OCI-LY3 (cell line): ENCODE measurements at regions not wholly inside any gene's neighbourhood (a gene's known extent, or its start where the extent isn't known, plus 50 kb on each side); places are given as distances from the start of the nearest gene placed in this dataset.

Source experiments
- H2AFZ ChIP-seq: fragments of 200-600, 300-600 bp; shearing (Covaris generic); 2 replicates; pipeline ENCODE4 v1.6.0; 2014; ENCODE audit warnings: antibody characterized with exemption, low read depth, low read length
- H3K27ac ChIP-seq: fragments of 200-600, 300-600 bp; sonication (generic); 2 replicates; pipeline ENCODE4 v1.5.1; 2014; ENCODE audit warnings: mild to moderate bottlenecking, low read length, moderate library complexity, mixed read lengths
- H3K27me3 ChIP-seq: fragments of 200-600, 300-600 bp; sonication (generic); 2 replicates; pipeline ENCODE4 v1.6.1; 2014; ENCODE audit warnings: low read depth, low read length, mixed read lengths
- H3K36me3 ChIP-seq: fragments of 200-600, 300-600 bp; sonication (generic); replicated peaks from 2 replicates; pipeline ENCODE3; 2014; ENCODE audit warnings: low read depth, low read length, mixed read lengths
- H3K4me1 ChIP-seq: fragments of 300-600, 200-600 bp; sonication (generic); 2 replicates; pipeline ENCODE4 v1.6.1; 2014; ENCODE audit warnings: low read length, mixed read lengths
- H3K4me2 ChIP-seq: fragments of 200-600, 300-600 bp; sonication (generic); 2 replicates; pipeline ENCODE4 v1.6.1; 2014; ENCODE audit warnings: low read length, mixed read lengths
- H3K4me3 ChIP-seq: fragments of 300-600, 200-600 bp; sonication (generic); 2 replicates; pipeline ENCODE4 v1.5.1; 2014; ENCODE audit warnings: antibody characterized with exemption, mild to moderate bottlenecking, low read length, moderate library complexity
- H3K79me2 ChIP-seq: fragments of 300-600, 200-600 bp; shearing (Covaris generic); 2 replicates; pipeline ENCODE4 v1.6.1; 2014; ENCODE audit warnings: mild to moderate bottlenecking, low read length, mixed read lengths
- H3K9ac ChIP-seq: fragments of 300-600, 200-600 bp; shearing (Covaris generic); 2 replicates; pipeline ENCODE4 v1.6.0; 2014; ENCODE audit warnings: mild to moderate bottlenecking, low read length, moderate library complexity
- H3K9me3 ChIP-seq: fragments of 200-600, 300-600 bp; shearing (Covaris generic); 2 replicates; pipeline ENCODE4 v1.6.1; 2014; ENCODE audit warnings: low read length, mixed read lengths; ENCODE audit not compliant: insufficient read depth
- H4K20me1 ChIP-seq: fragments of 200-600, 300-600 bp; sonication (generic); 2 replicates; pipeline ENCODE4 v1.6.1; 2016; ENCODE audit warnings: low read length, mixed read lengths; ENCODE audit not compliant: insufficient read depth
- EZH2phosphoT487 ChIP-seq: fragments of 200-600 bp; shearing (Covaris generic); IDR thresholded peaks from 2 replicates; pipeline ENCODE4 v1.6.1; 2018; ENCODE audit warnings: antibody characterized with exemption, mixed run types, low read depth
- TF ChIP-seq, protein P1 (sequence below): fragments of 200-600, 300-600 bp; sonication (generic); IDR thresholded peaks from 2 replicates; pipeline ENCODE4 v1.5.1; 2014; ENCODE audit warnings: antibody characterized with exemption, low read length, low read depth

DNA sequence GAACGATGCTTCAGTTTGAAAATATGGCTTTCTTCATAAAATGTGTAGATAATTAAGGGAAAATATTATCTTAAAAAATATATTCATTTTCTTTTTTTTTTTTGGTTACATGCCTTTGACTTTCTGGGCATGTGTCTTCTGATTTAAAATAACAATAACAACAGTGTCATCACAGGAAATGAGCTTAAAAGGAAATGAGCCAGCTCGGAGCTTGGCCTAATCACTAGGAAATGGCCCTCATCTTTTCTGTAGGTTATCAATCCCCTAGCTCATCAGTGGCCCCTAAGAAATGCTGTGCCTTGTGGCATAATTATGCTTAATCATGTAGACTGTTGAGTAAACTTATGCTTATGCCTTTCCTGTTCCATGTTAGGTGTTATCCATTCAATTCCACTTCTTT lies 141.8 kb upstream of the FHL2 start:
- no peak overlapping the region for H3K27ac ChIP-seq
- H3K4me2 ChIP-seq: no peak overlapping the region
- H4K20me1 ChIP-seq: no peaks in the 10 kb centered on the region
- H2AFZ ChIP-seq: no peak overlapping the region
- H3K4me1 ChIP-seq: no peaks in the 10 kb centered on the region
- H3K9ac ChIP-seq: no peak overlapping the region
- peaks cover 9% of the 10 kb centered on the region; the same call in 1 of the 2 replicates for H3K27me3 ChIP-seq
- no peaks in the 10 kb centered on the region for H3K9me3 ChIP-seq
- TF ChIP-seq EZH2phosphoT487: no peak
- TF ChIP-seq, protein P1, sequence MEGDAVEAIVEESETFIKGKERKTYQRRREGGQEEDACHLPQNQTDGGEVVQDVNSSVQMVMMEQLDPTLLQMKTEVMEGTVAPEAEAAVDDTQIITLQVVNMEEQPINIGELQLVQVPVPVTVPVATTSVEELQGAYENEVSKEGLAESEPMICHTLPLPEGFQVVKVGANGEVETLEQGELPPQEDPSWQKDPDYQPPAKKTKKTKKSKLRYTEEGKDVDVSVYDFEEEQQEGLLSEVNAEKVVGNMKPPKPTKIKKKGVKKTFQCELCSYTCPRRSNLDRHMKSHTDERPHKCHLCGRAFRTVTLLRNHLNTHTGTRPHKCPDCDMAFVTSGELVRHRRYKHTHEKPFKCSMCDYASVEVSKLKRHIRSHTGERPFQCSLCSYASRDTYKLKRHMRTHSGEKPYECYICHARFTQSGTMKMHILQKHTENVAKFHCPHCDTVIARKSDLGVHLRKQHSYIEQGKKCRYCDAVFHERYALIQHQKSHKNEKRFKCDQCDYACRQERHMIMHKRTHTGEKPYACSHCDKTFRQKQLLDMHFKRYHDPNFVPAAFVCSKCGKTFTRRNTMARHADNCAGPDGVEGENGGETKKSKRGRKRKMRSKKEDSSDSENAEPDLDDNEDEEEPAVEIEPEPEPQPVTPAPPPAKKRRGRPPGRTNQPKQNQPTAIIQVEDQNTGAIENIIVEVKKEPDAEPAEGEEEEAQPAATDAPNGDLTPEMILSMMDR: no peak
- no peak overlapping the region for H3K4me3 ChIP-seq
- no peaks in the 10 kb centered on the region for H3K36me3 ChIP-seq
- no peaks in the 10 kb centered on the region for H3K79me2 ChIP-seq

DNA sequence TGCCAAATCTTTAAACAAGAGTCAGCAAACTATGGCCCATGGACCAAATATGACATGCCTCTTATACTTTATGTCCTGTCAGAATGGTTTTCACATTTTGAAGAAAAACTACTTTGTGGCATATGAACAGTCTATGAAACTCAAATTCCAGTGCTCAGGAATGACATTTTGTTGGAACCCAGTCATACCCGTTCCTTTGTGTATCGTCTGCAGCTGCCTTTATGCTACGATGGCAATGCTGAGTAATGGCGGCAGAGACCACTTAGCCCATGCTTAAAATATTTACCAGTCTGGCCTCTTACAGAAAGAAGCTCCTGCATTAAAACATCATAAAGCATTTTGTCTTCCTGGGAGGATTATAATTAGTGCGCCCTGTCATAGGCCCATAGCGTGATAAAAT lies 140.5 kb upstream of the FHL2 start:
- Histone ChIP-seq H3K4me2 (no peak overlapping the region), H3K4me3 (no peak overlapping the region), H3K4me1 (no peaks in the 10 kb centered on the region), H3K36me3 (no peaks in the 10 kb centered on the region), H2AFZ (no peak overlapping the region), H3K79me2 (no peaks in the 10 kb centered on the region), H3K27ac (no peak overlapping the region), H4K20me1 (no peaks in the 10 kb centered on the region), H3K27me3 (peaks cover 9% of the 10 kb centered on the region; the same call in 1 of the 2 replicates), H3K9ac (no peak overlapping the region), H3K9me3 (no peaks in the 10 kb centered on the region)
- TF ChIP-seq, protein P1: no peak
- TF ChIP-seq EZH2phosphoT487: no peak

DNA sequence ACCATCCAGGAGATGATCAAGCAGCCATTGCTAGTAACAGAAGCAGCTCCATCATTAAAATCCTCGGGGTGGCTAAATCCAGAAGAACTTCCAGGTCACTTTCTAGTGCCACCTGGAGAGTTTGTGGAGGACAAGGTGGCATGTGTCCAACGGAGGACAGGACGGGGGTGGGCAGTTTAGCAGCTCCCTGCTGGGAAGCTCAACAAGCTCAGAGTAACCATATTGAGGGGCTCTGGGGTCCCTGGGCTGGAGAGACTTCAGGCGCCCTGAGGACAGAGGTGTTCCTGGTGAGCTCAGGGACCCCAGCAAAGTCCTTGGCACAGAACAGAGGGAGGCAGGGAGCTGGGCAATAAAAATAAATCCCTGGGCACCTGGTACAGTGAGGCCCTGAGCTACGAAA lies 140.0 kb upstream of the FHL2 start:
- H3K4me1 ChIP-seq: no peaks in the 10 kb centered on the region
- no peak for TF ChIP-seq EZH2phosphoT487
- TF ChIP-seq, protein P1: no peak
- H3K36me3 ChIP-seq: no peaks in the 10 kb centered on the region
- no peak overlapping the region for H3K4me2 ChIP-seq
- peaks cover 9% of the 10 kb centered on the region; the same call in 1 of the 2 replicates for H3K27me3 ChIP-seq
- no peak overlapping the region for H3K9ac ChIP-seq
- H3K4me3 ChIP-seq: no peak overlapping the region
- no peaks in the 10 kb centered on the region for H3K9me3 ChIP-seq
- H4K20me1 ChIP-seq: no peaks in the 10 kb centered on the region
- H3K79me2 ChIP-seq: no peaks in the 10 kb centered on the region
- H3K27ac ChIP-seq: no peak overlapping the region
- no peak overlapping the region for H2AFZ ChIP-seq

DNA sequence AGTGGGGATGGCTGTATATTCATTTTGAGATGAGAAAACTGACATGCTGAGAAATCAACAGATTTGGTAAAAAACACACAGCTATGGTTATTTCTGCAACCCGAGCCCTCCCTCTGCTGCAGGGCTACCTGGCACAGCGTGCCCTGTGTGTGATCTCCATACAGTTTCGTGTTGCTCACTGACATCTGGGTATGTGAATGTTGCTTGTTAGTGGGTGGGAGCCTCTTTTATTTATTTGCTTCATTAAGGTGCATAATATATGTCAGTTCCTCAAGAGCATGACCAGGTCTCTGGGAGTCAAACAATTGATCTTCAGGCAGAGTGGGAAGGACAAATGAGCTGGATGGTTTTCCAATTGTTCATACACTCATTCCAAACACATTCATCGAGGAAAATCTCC lies 139.1 kb upstream of the FHL2 start:
- H3K27ac ChIP-seq: no peak overlapping the region

More for the DNA sequence above, 139.1 kb upstream of the FHL2 start:
- Histone ChIP-seq H2AFZ (no peak overlapping the region), H3K9me3 (no peaks in the 10 kb centered on the region), H3K4me3 (no peak overlapping the region), H3K79me2 (no peaks in the 10 kb centered on the region), H3K4me1 (no peaks in the 10 kb centered on the region), H3K9ac (no peak overlapping the region), H3K36me3 (no peaks in the 10 kb centered on the region), H4K20me1 (no peaks in the 10 kb centered on the region), H3K4me2 (no peak overlapping the region), H3K27me3 (peaks cover 9% of the 10 kb centered on the region; the same call in 1 of the 2 replicates)
- TF ChIP-seq, protein P1: no peak
- TF ChIP-seq EZH2phosphoT487: no peak
